Cardiac septum (tissue), 1 donor: ENCODE measurements at regions not wholly inside any gene's neighbourhood (a gene's known extent, or its start where the extent isn't known, plus 50 kb on each side); places are given as distances from the start of the nearest gene placed in this dataset.
"Not testable (repeated sequence)": the region's sequence is repeated elsewhere in the genome, so short reads cannot be mapped to it uniquely, and the experiment has no call there.

Experiments used
- DNase-seq: peaks from one replicate; pipeline ENCODE4 v3.0.0-alpha.2; 2020; ENCODE audit warnings: low spot score
- intact Hi-C: fragments of 100-400 bp; cut with DNase I; formaldehyde crosslinking; loops from one replicate; pipeline ENCODE4 v1.14.0; 2022
- donor health status: DM: no; HTN: no; CAD: no.

- intact Hi-C loops, result no loop called here
- DNase-seq, result no peak
These were observed 496.8 kb downstream of the XYLT1 start for GRCh38 chr16:16973707-16974591.

DNA sequence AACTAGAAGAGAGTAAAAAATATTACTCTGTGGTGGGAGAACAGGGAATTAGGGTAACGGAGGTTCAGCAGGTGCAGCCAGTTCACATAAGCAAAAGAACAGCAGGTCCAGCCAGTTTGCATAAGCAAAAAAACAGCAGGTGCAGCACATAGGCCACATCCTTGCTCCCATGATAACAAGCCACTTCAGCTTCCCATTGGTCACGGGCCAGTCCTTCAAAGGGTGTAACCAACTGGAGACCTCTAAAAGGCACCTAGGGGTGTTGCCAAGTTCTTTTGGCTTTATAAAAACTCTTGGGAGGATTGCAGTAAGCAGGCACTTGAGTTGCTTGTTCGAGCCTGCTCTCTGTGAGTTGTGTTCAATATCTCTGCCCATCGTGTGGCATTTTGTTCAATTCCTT lies 488.1 kb downstream of the XYLT1 start:
- intact Hi-C loops, result no loop called here

DNA sequence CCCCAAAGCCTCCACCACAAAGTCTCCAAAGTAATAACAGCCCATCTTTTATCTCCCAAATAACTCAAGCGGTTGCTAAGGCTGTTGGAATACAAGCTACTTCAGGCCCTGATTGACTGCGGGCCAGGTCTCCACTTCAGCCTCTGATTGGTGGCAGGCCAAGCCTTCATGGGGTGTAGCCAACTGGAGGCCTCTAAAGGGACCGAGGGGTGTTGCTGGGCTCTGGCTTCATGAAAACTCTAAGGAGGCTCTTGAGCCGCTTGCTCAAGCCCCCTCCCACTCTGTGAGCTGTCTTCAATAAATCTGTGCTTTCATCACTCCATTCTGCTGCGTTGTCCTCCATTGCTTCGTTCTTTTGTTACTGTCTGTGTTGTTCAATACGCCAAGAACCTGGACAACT lies 487.2 kb downstream of the XYLT1 start:
- intact Hi-C loops, result no loop called here
- DNase-seq, result no peak

More for the DNA sequence above, 488.1 kb downstream of the XYLT1 start:
- no peak for DNase-seq

DNA sequence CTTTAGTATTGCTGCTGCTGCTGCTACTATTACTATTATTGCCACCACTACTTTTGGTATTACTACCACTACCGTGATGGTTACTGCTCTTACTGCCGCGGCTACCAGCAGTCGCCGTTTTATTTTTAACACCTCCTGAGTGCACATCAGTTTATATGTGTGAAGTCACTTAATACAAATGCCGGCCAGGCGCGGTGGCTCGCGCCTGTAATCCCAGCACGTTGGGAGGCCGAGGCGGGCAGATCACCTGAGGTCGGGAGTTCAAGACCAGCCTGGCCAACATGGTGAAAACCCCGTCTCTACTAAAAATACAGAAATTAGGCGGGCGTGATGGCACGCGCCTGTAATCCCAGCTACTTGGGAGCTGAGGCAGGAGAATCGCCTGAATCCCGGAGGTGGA lies 486.7 kb downstream of the XYLT1 start:
- DNase-seq, intact Hi-C loops: not testable (repeated sequence)

GRCh38 chr16:16985707-16986106 lies 485.1 kb downstream of the XYLT1 start:
- no peak for DNase-seq
- intact Hi-C loops, result no loop called here

DNA sequence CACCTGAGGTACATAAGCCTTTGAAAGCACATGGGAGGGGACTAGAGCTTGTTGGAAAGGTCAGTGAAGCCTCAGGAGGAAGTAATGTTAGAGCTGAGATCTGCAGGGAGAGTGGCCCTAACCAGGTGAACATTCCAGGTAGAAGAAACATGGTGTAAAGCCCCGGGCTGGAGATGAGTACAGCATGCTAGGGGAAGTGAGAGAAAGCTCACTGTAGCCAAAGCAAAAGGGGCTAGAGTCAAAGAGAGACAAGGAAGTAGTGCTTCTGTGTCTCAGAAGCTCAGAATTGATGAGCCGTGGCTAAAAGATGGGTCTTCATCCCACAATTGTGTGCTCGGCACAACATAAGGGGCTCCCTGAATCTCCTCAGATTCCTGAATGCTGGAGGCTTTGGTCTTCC lies 481.8 kb downstream of the XYLT1 start:
- no peak for DNase-seq
- intact Hi-C loops, result no loop called here

DNA sequence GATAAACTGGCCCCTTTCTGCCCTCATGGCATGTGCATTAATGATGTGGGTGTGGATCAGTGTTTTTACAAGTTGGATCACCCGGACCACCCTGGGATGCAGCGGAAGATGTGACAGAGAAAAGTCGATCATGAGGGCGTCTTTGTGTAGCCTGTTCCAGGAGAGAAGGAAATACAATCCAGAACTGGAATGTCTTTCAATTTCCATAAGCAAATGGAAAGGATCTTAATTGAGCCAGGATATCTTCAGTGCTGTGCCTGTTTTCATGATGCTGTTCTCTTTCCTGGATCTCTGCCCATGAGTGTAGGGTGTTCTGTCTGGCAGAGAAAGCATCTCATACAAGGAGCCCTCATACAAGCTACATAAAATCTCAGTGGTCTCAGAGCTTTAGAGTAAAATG lies 481.4 kb downstream of the XYLT1 start:
- intact Hi-C loops, result no loop called here
- no peak for DNase-seq

DNA sequence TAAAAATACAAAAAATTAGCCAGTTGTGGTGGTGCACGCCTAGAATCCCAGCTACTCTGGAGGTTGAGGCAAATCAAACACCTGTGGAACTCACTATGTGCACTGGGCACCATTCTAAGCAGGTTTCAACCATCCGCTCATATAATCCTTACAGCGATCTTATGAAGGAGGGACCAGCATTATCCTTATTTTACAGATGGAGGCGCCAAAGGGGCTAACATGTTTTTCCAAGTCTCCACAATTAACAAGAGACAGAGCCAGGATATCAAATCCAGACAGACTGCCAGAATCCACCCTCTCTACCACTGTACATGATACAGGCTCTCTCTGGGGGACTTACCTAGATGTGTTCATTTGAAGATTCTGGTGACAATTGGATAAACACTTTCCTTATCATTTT lies 479.0 kb downstream of the XYLT1 start:
- intact Hi-C loops, result no loop called here
- DNase-seq, result no peak

DNA sequence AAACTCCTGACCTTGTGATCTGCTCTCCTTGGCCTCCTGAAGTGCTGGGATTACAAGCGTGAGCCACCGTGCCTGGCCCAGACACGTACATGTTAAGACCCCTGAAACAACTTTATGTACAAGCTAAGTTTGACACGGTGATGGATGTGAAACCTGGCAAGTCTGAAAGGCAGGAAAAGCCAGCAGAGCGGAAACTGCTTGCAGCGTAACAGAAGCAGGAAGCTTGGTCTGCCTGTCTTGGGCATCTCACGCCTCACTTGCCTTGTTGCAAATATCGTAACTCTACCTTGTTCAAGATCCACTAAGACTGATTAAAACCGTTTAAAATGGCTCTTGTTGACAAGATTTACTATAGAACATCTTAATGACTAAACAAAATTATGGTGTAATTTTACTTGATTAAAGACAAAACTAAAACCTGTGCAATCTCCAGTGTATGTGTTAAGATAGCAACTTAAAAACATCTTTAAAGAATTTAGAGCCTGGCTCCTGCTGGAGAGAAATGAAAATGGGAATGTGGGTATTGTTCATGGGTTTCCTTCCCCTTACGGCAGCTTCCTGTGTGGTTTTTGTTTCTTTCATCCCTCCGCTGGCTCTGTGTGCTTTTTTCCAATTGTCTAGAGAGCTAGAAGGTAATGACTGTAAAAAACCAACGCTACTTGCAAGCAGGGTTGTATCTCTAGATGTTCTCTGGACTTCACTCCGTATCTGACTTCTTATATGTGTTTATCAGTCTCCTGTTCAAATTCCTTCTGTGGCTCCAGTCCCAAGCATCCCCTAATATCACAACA lies 477.6 kb downstream of the XYLT1 start:
- intact Hi-C loops, result no loop called here
- no peak for DNase-seq

DNA sequence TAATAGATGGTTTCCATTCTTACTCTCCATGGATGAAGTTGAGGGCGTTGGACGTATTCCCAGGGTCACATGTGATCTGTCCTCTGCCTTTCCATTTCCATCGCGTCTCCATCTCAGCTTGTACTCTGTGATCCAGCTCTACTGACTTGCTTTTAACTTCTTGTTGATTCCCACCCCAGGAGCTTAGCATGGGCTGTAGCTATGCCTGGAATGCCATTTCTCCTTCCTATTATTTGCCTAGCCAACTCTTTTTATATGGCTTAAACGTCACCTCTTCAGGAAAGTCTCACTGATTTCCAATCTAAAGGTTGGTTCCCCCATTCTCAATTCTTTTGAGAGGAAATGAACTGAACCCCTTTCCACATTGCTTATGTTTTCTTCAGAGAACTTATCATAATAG lies 475.9 kb downstream of the XYLT1 start:
- intact Hi-C loops, result no loop called here
- no peak for DNase-seq

DNA sequence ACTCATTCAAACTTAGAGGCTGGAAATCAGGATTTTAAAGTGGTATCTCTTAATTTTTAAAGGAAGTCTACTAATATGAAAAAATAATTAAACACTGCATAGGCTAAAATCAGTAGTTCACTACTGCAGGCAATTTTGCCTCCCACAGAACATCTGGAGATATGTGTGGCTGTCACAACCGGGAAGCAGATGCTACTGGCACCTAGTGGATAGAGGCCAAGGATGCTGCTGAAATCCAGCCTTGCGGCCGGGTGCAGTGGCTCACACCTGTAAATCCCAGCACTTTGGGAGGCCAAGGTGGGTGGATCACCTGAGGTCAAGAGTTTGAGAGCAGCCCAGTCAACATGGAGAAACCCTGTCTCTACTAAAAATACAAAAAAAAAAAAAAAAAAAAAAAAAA lies 473.9 kb downstream of the XYLT1 start:
- DNase-seq, result no peak
- intact Hi-C loops, result no loop called here

DNA sequence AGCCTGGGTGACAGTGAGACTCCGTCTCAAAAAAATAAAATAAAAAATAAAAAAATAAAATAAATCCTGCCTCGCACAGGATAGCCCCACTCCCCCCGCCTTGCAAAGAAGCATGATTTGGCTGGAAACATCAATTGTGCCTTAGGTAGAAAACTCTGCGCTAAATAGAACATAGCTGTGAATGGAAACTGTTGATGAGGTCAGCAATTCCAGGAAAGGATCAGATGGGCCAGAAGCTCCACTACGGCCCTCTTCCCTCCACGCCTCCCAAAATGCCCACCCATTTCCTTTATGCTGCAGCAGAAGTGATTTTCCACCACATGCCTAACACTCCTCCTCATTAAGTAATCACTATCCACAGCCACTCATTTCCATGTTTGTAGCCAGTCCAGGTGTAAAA lies 473.4 kb downstream of the XYLT1 start:
- intact Hi-C loops, result no loop called here
- DNase-seq, result no peak

DNA sequence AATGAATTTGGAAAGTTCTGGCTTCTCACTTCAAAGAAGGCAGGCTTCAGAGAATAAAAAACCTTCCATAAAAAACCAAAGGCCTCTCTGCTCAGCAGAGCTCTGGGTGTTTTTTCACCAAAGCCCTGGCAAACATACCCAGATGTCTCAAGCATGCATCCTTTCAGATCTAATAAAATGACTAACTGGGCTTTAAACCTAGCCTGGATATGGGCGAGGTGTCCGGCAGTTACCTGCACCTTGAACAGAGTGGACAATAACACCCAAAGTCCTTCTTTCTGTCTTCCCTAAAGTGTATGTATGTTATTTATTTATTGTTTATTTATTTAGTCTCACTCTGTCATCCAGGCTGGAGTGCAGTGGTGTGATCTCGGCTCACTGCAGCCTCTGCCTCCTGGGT lies 469.3 kb downstream of the XYLT1 start:
- intact Hi-C loops, result no loop called here
- no peak for DNase-seq

GRCh38 chr16:17002565-17002964 lies 468.2 kb downstream of the XYLT1 start:
- intact Hi-C loops, result no loop called here
- no peak for DNase-seq

- DNase-seq, intact Hi-C loops: not testable (repeated sequence)
These were observed 464.8 kb downstream of the XYLT1 start for GRCh38 chr16:17005963-17006362.

GRCh38 chr16:17011712-17012111 lies 459.0 kb downstream of the XYLT1 start:
- no peak for DNase-seq
- intact Hi-C loops, result no loop called here

GRCh38 chr16:17013038-17013437 lies 457.7 kb downstream of the XYLT1 start:
- intact Hi-C loops, result no loop called here
- no peak for DNase-seq

DNA sequence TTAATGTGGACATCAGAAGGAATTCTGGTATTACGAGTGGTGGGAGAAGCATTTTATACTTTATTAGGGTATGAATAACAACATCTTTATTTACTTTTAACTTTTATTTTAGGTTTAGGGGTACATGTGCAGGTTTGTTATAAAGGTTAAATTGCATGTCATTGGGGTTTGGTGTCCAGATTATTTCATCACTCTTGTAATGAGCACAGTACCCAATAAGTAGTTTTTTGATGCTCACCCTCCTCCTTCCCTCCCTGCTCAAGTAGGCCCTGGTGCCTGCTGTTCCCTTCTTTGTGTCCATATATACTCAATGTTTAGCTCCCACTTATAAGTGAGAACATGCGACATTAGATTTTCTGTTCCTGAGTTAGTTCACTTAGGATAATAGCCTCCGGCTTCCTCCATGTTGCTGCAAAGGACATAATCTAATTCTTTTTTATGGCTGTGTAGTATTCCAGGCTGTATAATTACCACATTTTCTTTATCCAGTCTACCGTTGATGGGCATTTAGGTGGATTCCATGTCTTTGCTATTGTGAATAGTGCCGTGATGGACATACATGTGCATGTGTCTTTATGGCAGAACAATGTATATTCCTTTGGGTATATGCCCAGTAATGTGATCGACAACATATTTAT lies 456.2 kb downstream of the XYLT1 start:
- no peak for DNase-seq
- intact Hi-C loops, result no loop called here

DNA sequence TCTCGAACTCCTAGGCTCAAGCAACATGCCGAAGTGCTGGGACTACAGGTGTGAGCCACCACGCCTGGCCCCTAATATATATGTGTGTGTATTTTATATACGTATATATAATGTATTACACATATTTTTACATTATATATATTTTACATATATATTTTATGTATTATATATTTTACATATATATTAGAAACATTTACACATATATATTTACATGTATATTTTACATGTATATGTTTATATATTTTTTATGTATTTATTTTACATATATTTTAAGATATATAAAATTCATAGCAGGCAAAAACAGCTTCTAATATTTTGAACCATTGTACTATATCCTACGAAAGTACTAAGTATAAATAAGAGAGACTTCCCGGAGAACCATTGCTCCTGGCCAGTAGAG lies 455.1 kb downstream of the XYLT1 start:
- DNase-seq, result no peak
- intact Hi-C loops, result no loop called here

- intact Hi-C loops, result no loop called here
These were observed 453.3 kb downstream of the XYLT1 start for GRCh38 chr16:17017442-17017841.

DNA sequence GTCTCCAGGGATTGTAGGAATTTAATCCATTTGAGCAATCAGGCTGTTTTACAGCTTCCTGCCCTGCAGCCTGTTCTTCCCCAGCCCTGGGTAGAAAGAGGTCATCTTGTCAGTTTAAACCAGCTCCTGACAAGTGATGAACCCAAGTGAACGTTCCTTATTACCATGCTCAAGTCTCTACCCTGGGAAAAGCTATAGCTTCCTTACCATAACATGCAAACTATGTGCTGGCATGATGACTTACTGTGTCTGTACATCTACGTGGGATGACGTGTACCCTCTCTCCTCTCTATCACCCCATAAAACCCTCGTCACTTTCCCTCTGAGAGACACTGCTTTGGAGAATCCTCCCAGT lies 452.2 kb downstream of the XYLT1 start:
- no peak for DNase-seq
- intact Hi-C loops, result no loop called here

More at GRCh38 chr16:17017442-17017841, 453.3 kb downstream of the XYLT1 start:
- no peak for DNase-seq
